HEK293 (cell line): ENCODE measurements at regions not wholly inside any gene's neighbourhood (a gene's known extent, or its start where the extent isn't known, plus 50 kb on each side); places are given as distances from the start of the nearest gene placed in this dataset.
A peak's percentile ranks its signal among the peaks of the same experiment; 100 is the strongest.

Experiments
- CTCF ChIA-PET: fragments of 350-600 bp; formaldehyde crosslinking; extraction: SDS; loops from one replicate; lab custom pipeline; 2021; ENCODE audit warnings: antibody characterized with exemption; lab: Yijun Ruan, JAX
- POLR2A ChIA-PET: fragments of 300-600 bp; formaldehyde crosslinking; extraction: SDS; loops from one replicate; lab custom pipeline; 2020; ENCODE audit warnings: antibody characterized with exemption, inconsistent platforms; lab: Yijun Ruan, JAX
- H3K27ac ChIP-seq: fragments of 200-500 bp; sonication (Bioruptor generic); 2 replicates; pipeline ENCODE4 v1.5.1; 2014; ENCODE audit warnings: low read depth, low read length, control low read depth, inconsistent platforms; ENCODE audit errors: extremely low read depth
- H3K36me3 ChIP-seq, 2 experiments: fragments of 200-500 bp in 1 of 2; sonication (Bioruptor generic) in 1 of 2; 1 replicate in 1 of 2; 2 replicates in 1 of 2; pipeline ENCODE4 v1.5.1; 2014 to 2017; ENCODE audit warnings: inconsistent platforms in 2 of 2, low read length in 2 of 2; ENCODE audit not compliant: control insufficient read depth in 2 of 2, insufficient read depth in 1 of 2
- H3K4me1 ChIP-seq: fragments of 200-500 bp; sonication (Bioruptor generic); 2 replicates; pipeline ENCODE4 v1.5.1; 2014; ENCODE audit warnings: mild to moderate bottlenecking, low read length, inconsistent platforms; ENCODE audit not compliant: control insufficient read depth, insufficient read depth
- H3K4me3 ChIP-seq: 2 replicates; pipeline ENCODE4 v1.5.1; 2011; ENCODE audit warnings: low read depth, mild to moderate bottlenecking, control low read depth, low read length, moderate library complexity
- H3K9me3 ChIP-seq: fragments of 200-500 bp; sonication (Bioruptor generic); 2 replicates; pipeline ENCODE4 v1.5.1; 2014; ENCODE audit warnings: low read depth, low read length, inconsistent platforms; ENCODE audit not compliant: control insufficient read depth, insufficient read depth
- GLI2 ChIP-seq: fragments of 450-650 bp; formaldehyde crosslinking; IDR thresholded peaks from 2 replicates; pipeline ENCODE4; 2017; ENCODE audit warnings: missing biosample characterization, missing genetic modification characterization, low read depth, borderline replicate concordance
- KLF1 ChIP-seq: fragments of 450-650 bp; formaldehyde crosslinking; IDR thresholded peaks from 2 replicates; pipeline ENCODE4 v1.5.1; 2016; ENCODE audit warnings: missing biosample characterization, missing genetic modification characterization
- KLF10 ChIP-seq: fragments of 450-650 bp; IDR thresholded peaks from 2 replicates; pipeline ENCODE4 v1.5.1; 2018; ENCODE audit warnings: missing biosample characterization, mild to moderate bottlenecking, missing genetic modification characterization
- KLF17 ChIP-seq: fragments of 450-650 bp; formaldehyde crosslinking; IDR thresholded peaks from 2 replicates; pipeline ENCODE4 v1.5.1; 2016; ENCODE audit warnings: missing biosample characterization, missing genetic modification characterization
- PRDM10 ChIP-seq: fragments of 450-650 bp; formaldehyde crosslinking; IDR thresholded peaks from 2 replicates; pipeline ENCODE4 v1.5.1; 2016; ENCODE audit warnings: missing biosample characterization, missing genetic modification characterization
- SCRT1 ChIP-seq: fragments of 450-650 bp; formaldehyde crosslinking; IDR thresholded peaks from 2 replicates; pipeline ENCODE4 v1.5.1; 2016; ENCODE audit warnings: missing biosample characterization, missing genetic modification characterization, borderline replicate concordance
- SP2 ChIP-seq: fragments of 450-650 bp; formaldehyde crosslinking; IDR thresholded peaks from 2 replicates; pipeline ENCODE4 v1.5.1; 2016; ENCODE audit warnings: missing biosample characterization, missing genetic modification characterization
- ZBTB10 ChIP-seq: fragments of 450-650 bp; formaldehyde crosslinking; IDR thresholded peaks from 2 replicates; pipeline ENCODE4 v1.5.1; 2016; ENCODE audit warnings: missing biosample characterization, missing genetic modification characterization
- ZBTB20 ChIP-seq: fragments of 450-650 bp; formaldehyde crosslinking; IDR thresholded peaks from 2 replicates; pipeline ENCODE4 v1.5.1; 2016; ENCODE audit warnings: missing biosample characterization, missing genetic modification characterization
- ZFHX2 ChIP-seq: fragments of 450-650 bp; formaldehyde crosslinking; conservative IDR thresholded peaks from 2 replicates; pipeline ENCODE4 v1.5.1; 2016; ENCODE audit warnings: missing biosample characterization, missing genetic modification characterization
- ZFP41 ChIP-seq: fragments of 450-650 bp; formaldehyde crosslinking; IDR thresholded peaks from 2 replicates; pipeline ENCODE4 v1.5.1; 2016; ENCODE audit warnings: missing biosample characterization, missing genetic modification characterization, borderline replicate concordance
- ZIC2 ChIP-seq: fragments of 450-650 bp; formaldehyde crosslinking; IDR thresholded peaks from 2 replicates; pipeline ENCODE4 v1.5.1; 2016; ENCODE audit warnings: missing biosample characterization, missing genetic modification characterization
- ZNF112 ChIP-seq: fragments of 450-650 bp; formaldehyde crosslinking; IDR thresholded peaks from 2 replicates; pipeline ENCODE4 v1.5.0; 2017; ENCODE audit warnings: missing biosample characterization, missing genetic modification characterization
- ZNF24 ChIP-seq: fragments of 450-650 bp; formaldehyde crosslinking; IDR thresholded peaks from 2 replicates; pipeline ENCODE4 v1.5.1; 2016; ENCODE audit warnings: missing biosample characterization, missing genetic modification characterization
- ZNF266 ChIP-seq: fragments of 450-650 bp; formaldehyde crosslinking; IDR thresholded peaks from 2 replicates; pipeline ENCODE4 v1.5.1; 2016; ENCODE audit warnings: missing biosample characterization, missing genetic modification characterization, low read depth
- ZNF423 ChIP-seq: fragments of 450-650 bp; formaldehyde crosslinking; IDR thresholded peaks from 2 replicates; pipeline ENCODE4 v1.5.1; 2016; ENCODE audit warnings: missing biosample characterization, missing genetic modification characterization
- ZNF555 ChIP-seq: fragments of 450-650 bp; formaldehyde crosslinking; conservative IDR thresholded peaks from 2 replicates; pipeline ENCODE4 v1.5.1; 2017; ENCODE audit warnings: missing biosample characterization, mild to moderate bottlenecking, missing genetic modification characterization, inconsistent platforms
- ZNF692 ChIP-seq: fragments of 450-650 bp; formaldehyde crosslinking; IDR thresholded peaks from 2 replicates; pipeline ENCODE4 v1.5.1; 2016; ENCODE audit warnings: missing biosample characterization, missing genetic modification characterization
- ZSCAN30 ChIP-seq: fragments of 450-650 bp; IDR thresholded peaks from 2 replicates; pipeline ENCODE4 v1.5.1; 2018; ENCODE audit warnings: missing biosample characterization, mild to moderate bottlenecking, missing genetic modification characterization, moderate library complexity
- TF ChIP-seq, protein P1 (sequence below): fragments of 450-650 bp; formaldehyde crosslinking; IDR thresholded peaks from 2 replicates; pipeline ENCODE4 v1.5.1; 2016; ENCODE audit warnings: missing biosample characterization, missing genetic modification characterization
- TF ChIP-seq, protein P2 (sequence below): fragments of 450-650 bp; formaldehyde crosslinking; IDR thresholded peaks from 2 replicates; pipeline ENCODE4 v1.5.1; 2016; ENCODE audit warnings: missing biosample characterization, missing genetic modification characterization
- TF ChIP-seq, protein P3 (sequence below): fragments of 450-650 bp; formaldehyde crosslinking; IDR thresholded peaks from 2 replicates; pipeline ENCODE4 v1.5.1; 2016; ENCODE audit warnings: missing biosample characterization, missing genetic modification characterization

DNA sequence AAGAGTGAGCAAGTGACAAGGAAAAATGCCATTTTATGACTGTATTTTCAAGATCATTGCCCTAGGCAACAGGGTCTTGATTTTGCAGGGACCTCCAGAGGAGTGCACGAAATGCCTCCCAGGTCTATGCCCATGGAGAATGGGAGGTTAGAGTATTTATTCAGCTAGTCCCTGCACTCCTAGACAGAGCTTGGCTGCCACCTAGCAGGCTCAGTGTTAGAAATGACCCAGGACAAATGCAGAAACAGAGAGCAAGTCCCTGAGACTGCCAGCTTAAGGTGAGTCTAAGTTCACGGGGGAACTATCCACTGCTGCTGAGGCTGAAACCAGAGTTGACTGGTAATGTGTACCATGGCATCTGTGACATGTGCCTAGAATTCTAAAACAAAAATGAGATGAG, 506.4 kb downstream of the MED13L start:
- no peak overlapping the region for H3K4me3 ChIP-seq
- POLR2A ChIA-PET: interaction anchor here (0.8 kb wide), 1 partner anchor 1087 kb away, joined by 3 read pairs; the partner anchor contains the start of gene TBX3
- H3K4me1 ChIP-seq: no peaks in the 10 kb centered on the region
- no peaks in the 10 kb centered on the region for H3K9me3 ChIP-seq
- TF ChIP-seq ZNF24 (tag by site-specific recombination) (no peak), SP2 (tag by site-specific recombination) (no peak), ZSCAN30 (no peak), SCRT1 (tag by site-specific recombination) (no peak), ZNF423 (no peak), ZNF112 (tag by site-specific recombination) (no peak)
- TF ChIP-seq, protein P1, sequence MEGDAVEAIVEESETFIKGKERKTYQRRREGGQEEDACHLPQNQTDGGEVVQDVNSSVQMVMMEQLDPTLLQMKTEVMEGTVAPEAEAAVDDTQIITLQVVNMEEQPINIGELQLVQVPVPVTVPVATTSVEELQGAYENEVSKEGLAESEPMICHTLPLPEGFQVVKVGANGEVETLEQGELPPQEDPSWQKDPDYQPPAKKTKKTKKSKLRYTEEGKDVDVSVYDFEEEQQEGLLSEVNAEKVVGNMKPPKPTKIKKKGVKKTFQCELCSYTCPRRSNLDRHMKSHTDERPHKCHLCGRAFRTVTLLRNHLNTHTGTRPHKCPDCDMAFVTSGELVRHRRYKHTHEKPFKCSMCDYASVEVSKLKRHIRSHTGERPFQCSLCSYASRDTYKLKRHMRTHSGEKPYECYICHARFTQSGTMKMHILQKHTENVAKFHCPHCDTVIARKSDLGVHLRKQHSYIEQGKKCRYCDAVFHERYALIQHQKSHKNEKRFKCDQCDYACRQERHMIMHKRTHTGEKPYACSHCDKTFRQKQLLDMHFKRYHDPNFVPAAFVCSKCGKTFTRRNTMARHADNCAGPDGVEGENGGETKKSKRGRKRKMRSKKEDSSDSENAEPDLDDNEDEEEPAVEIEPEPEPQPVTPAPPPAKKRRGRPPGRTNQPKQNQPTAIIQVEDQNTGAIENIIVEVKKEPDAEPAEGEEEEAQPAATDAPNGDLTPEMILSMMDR (tag by site-specific recombination): peak; percentile 22; the same call in 1 of the 2 replicates
- CTCF ChIA-PET: interaction anchor here (0.6 to 1.1 kb wide), 4 partner anchors 13 to 1236 kb away, joined by 3 to 4 read pairs (median 3); no protein-coding TSS in a partner anchor
- H3K36me3 ChIP-seq: no peaks in the 10 kb centered on the region
- H3K27ac ChIP-seq: no peak overlapping the region

DNA sequence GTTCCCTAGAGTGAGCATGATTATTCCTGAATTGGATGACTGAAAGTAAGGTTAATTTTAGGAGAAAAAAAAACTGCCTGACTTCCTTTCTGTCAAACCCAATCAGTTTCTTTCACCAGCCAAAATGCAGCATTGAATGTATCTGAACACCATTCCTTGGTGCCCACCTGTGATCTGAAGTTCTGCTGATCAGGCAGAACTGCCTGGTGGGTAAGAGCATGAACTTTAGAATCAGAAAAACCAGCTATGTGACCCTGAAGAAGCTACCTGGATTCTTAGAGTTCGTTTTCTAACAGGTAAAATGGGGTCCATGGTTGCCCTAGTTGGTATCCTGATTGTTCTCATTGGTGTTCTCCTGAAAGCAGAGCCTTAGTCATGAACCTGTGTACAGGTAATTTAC, 506.9 kb downstream of the MED13L start:
- H3K36me3 ChIP-seq: no peaks in the 10 kb centered on the region
- POLR2A ChIA-PET: interaction anchor here (0.8 kb wide), 1 partner anchor 1087 kb away, joined by 3 read pairs; the partner anchor contains the start of gene TBX3
- no peaks in the 10 kb centered on the region for H3K9me3 ChIP-seq
- no peaks in the 10 kb centered on the region for H3K4me1 ChIP-seq
- H3K4me3 ChIP-seq: no peak overlapping the region
- no peak overlapping the region for H3K27ac ChIP-seq
- CTCF ChIA-PET: interaction anchor here (0.6 to 1.1 kb wide), 2 partner anchors 15 to 1235 kb away, joined by 3 read pairs; no protein-coding TSS in a partner anchor
- TF ChIP-seq PRDM10 (tag by site-specific recombination) (no peak), GLI2 (tag by site-specific recombination) (no peak), ZFHX2 (tag by site-specific recombination) (no peak), KLF17 (tag by site-specific recombination) (no peak), KLF1 (tag by site-specific recombination) (no peak), ZFP41 (tag by site-specific recombination) (no peak), ZNF555 (tag by site-specific recombination) (no peak), ZIC2 (tag by site-specific recombination) (no peak), ZBTB20 (tag by site-specific recombination) (no peak), ZNF266 (no peak), ZBTB10 (tag by site-specific recombination) (no peak), ZNF692 (tag by site-specific recombination) (no peak), KLF10 (no peak)
- TF ChIP-seq, protein P2, sequence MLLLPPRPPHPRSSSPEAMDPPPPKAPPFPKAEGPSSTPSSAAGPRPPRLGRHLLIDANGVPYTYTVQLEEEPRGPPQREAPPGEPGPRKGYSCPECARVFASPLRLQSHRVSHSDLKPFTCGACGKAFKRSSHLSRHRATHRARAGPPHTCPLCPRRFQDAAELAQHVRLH: no peak
- TF ChIP-seq, protein P3, sequence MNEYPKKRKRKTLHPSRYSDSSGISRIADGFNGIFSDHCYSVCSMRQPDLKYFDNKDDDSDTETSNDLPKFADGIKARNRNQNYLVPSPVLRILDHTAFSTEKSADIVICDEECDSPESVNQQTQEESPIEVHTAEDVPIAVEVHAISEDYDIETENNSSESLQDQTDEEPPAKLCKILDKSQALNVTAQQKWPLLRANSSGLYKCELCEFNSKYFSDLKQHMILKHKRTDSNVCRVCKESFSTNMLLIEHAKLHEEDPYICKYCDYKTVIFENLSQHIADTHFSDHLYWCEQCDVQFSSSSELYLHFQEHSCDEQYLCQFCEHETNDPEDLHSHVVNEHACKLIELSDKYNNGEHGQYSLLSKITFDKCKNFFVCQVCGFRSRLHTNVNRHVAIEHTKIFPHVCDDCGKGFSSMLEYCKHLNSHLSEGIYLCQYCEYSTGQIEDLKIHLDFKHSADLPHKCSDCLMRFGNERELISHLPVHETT (tag by site-specific recombination): no peak
